GM19463 (cell line): ENCODE measurements at regions not wholly inside any gene's neighbourhood (a gene's known extent, or its start where the extent isn't known, plus 50 kb on each side); places are given as distances from the start of the nearest gene placed in this dataset.

Experiments used
- ATAC-seq: cut with Tn5 transposase; IDR thresholded peaks from one replicate; pipeline ENCODE4 v1.9.1; 2021; ENCODE audit warnings: mild to moderate bottlenecking, moderate library complexity; ENCODE audit not compliant: unreplicated experiment

- ATAC-seq = no peak
Measured at GRCh38 chr11:134477486-134477885, 65.4 kb upstream of the B3GAT1 start.

DNA sequence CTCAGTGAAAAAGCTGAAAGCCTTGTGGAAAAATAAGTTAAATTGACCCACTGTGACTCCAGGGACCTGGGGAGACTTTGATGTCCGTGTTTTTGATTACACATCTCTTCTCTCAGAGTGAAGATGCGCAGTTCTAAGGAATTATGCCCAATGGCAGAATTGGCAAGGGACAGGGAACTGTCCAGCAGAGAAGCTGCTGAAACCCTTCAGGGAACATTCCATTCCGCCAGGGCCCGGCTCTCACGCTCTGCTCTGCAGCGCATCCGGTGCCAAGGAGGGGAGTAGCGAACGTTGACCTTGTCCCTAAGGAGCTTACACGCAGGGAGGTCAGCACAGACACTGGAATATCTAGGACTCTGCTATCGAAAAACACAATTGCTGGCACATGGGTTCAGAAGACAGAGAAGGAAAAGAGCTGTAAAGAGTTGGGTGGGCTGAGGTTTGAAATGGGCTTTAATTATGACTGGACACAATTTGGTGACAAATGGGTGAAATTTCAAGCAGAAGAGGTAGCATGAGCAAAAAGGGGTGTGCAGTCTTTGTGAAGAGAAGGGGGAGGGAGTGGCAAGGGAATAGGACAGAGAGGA is 64.5 kb upstream of the B3GAT1 start:
- no peak for ATAC-seq

GRCh38 chr11:134475951-134476350 is 63.9 kb upstream of the B3GAT1 start:
- ATAC-seq = no peak

DNA sequence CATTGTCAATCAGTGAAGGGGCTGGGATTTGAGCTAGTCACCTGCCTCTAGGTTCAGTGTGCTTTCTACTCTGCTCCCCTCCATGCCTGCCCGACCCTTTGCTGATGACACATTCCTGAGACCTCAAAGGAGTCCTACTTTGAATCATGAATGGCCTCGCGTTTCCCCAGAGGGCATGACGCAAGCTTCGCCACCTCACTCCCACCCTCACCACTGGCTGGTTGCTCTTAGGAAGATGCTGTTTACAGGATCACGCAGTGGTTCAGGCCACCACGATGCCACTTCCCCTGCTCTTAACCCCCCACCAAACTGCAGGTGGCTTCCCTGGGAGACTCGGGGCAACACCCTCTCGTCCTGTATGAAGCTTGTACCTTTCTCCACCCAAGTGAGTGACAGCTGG is 62.9 kb upstream of the B3GAT1 start:
- ATAC-seq = no peak

GRCh38 chr11:134474070-134474860 is 62.2 kb upstream of the B3GAT1 start:
- ATAC-seq = no peak

DNA sequence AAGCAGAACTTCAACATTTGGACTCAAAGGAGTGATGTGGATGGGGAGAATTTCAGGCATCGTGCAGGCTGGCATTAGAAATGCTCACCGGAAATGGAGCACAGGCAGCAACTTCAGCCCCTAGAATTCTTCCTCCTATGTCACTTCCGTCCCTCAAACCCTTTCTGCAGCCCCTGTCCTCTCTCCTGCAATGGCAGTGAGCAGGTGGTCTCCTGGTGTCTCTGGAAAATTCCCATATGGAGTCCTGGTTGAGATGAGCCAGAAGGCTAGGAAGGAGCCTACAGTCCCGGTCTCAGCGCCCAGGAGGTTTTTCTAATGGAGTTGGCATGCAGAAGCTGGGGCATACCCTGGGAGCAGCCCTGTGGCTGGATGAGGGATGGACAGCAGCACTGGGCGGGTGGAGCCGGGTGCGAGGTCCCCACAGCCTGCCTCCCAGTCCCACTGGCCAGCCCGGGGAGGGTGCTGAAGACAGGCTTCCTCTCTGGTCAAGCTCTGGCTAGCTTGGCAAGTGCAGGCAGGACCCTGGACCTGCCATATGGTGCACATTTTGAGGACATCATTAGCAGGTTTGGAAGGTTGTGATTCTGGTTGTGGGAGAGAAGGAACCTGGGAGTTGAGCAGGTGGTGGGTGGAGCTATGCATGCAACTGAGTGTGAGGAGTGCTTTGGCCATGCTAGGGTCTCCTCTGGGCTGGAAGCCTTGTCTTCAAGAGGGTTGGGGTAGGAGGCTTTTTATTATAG is 59.8 kb upstream of the B3GAT1 start:
- ATAC-seq = no peak

DNA sequence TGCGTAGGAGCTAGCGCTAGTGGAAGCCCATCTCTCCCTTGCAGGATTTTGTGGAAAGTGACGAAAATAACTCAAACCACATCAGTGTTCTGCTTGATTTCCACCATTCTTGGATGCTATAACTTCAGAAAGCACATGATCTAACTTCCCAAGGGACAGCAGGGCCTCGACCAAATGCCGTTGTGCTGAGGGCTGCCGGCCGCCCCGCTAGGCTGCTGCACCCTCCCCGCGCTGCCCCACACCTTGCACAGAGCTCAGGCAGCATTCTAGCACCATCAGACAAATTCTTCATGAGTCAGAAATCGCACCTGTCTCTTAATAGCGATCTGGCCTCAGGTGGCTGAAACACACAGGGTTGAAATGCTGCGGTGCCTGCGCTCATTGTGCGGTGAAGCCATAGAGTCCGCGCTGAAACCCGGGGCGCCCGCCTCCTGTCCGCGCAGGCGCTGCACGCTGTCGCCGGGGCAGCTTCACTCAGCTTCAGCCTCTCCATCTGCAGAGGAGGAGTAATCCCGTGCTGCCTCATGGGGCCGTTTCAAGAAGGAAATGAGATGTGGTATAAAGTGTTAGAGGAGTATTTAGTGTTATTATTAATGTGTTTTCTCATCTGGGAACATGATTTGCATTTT is 59.2 kb upstream of the B3GAT1 start:
- ATAC-seq = no peak

- no peak for ATAC-seq
Measured at GRCh38 chr11:134470238-134470637, 58.2 kb upstream of the B3GAT1 start.

DNA sequence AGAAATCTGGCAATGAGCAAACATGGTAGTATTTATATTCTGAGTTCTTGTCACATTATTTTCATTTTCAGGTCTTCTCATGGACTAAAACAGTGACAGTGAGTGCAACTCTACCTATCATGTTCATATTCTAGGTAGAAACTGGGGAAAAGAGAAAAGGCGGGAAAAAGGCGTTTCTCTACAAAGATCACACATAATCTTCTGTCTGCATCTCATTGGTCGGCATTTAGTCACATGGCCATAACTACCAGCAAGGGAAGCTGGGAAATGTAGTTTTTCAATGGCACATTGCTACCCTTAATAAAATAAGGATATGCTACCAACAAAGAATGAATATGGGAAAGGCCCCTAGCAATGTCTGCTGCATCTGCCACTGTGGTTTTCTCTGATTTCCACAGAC is 57.6 kb upstream of the B3GAT1 start:
- ATAC-seq = no peak

- no peak for ATAC-seq
Measured at GRCh38 chr11:134468796-134469195, 56.8 kb upstream of the B3GAT1 start.

GRCh38 chr11:134468081-134468668 is 56.1 kb upstream of the B3GAT1 start:
- no peak for ATAC-seq

- ATAC-seq = no peak
Measured at GRCh38 chr11:134466610-134467567, 54.8 kb upstream of the B3GAT1 start.

- ATAC-seq = no peak
Measured at GRCh38 chr11:134466156-134466555, 54.1 kb upstream of the B3GAT1 start.

- ATAC-seq = no peak
Measured at GRCh38 chr11:134464981-134465730, 53.1 kb upstream of the B3GAT1 start.

- no peak for ATAC-seq
Measured at GRCh38 chr11:134464196-134464595, 52.2 kb upstream of the B3GAT1 start.

GRCh38 chr11:134463716-134464115 is 51.7 kb upstream of the B3GAT1 start:
- no peak for ATAC-seq
